ENCODE measurements at regions not wholly inside any gene's neighbourhood (a gene's known extent, or its start where the extent isn't known, plus 50 kb on each side); places are given as distances from the start of the nearest gene placed in this dataset.

- no peak for TF ChIP-seq CTCF (IDR thresholded peaks at IDR 0.05)
- no peak for TF ChIP-seq POLR2A (IDR thresholded peaks at IDR 0.05)
Observed at GRCh38 chr13:87779426-87779825, 108.3 kb downstream of the SLITRK5 start.
